Kidney (tissue), 13 donors: ENCODE measurements at regions not wholly inside any gene's neighbourhood (a gene's known extent, or its start where the extent isn't known, plus 50 kb on each side); places are given as distances from the start of the nearest gene placed in this dataset.

Source experiments
- DNase-seq, 5 donors: peaks; one replicate each; pipeline ENCODE4 v3.0.0-alpha.2; 2013 to 2020
- FAIRE-seq: peaks from 2 replicates; lab custom pipeline; 2012; peaks lifted over from hg19 to GRCh38; lab: Jason Lieb, UNC
- H3K27ac ChIP-seq, 2 donors: one replicate each; pipeline ENCODE4 v1.7.0; 2013; ENCODE audit warnings: low read depth in 2 of 2, low read length in 2 of 2, inconsistent platforms in 1 of 2
- H3K27me3 ChIP-seq: one replicate; pipeline ENCODE4 v1.7.1; 2013; ENCODE audit warnings: low read length, inconsistent platforms; ENCODE audit not compliant: control insufficient read depth, insufficient read depth
- H3K36me3 ChIP-seq, 3 donors: one replicate each; pipeline versions ENCODE4 v1.7.0 to v1.7.1; 2013; ENCODE audit warnings: low read length in 3 of 3, control low read depth in 1 of 3, inconsistent platforms in 1 of 3; ENCODE audit not compliant: insufficient read depth in 3 of 3, control insufficient read depth in 2 of 3
- H3K4me1 ChIP-seq, 3 donors: one replicate each; pipeline versions ENCODE4 v1.7.0 to v1.7.1; 2013; ENCODE audit warnings: low read length in 3 of 3, inconsistent platforms in 1 of 3, low read depth in 1 of 3; ENCODE audit not compliant: control insufficient read depth in 2 of 3, insufficient read depth in 2 of 3
- H3K4me3 ChIP-seq, 3 donors: one replicate each; pipeline versions ENCODE4 v1.7.0 to v1.8.1; 2013; ENCODE audit warnings: low read length in 3 of 3, control low read depth in 1 of 3, inconsistent platforms in 1 of 3
- H3K9ac ChIP-seq, 3 donors: one replicate each; pipeline versions ENCODE4 v1.7.0 to v1.7.1; 2013; ENCODE audit warnings: low read length in 3 of 3, control low read depth in 1 of 3, inconsistent platforms in 1 of 3
- H3K9me3 ChIP-seq, 3 donors: one replicate each; pipeline versions ENCODE4 v1.7.0 to v1.7.1; 2013; ENCODE audit warnings: low read length in 3 of 3, control low read depth in 1 of 3, inconsistent platforms in 1 of 3; ENCODE audit not compliant: control insufficient read depth in 2 of 3, insufficient read depth in 1 of 3
- CTCF ChIP-seq: IDR thresholded peaks from 3 replicates; pipeline ENCODE4 v1.5.1; 2012; ENCODE audit warnings: mild to moderate bottlenecking, moderate library complexity, borderline replicate concordance; ENCODE audit not compliant: insufficient read depth; ENCODE audit errors: extremely low read depth
- intact Hi-C: fragments of 100-400 bp; cut with DNase I; formaldehyde crosslinking; loops from one replicate; pipeline ENCODE4 v1.11.1; 2022
- donor health status: control.
- donor health status: control.
- donor health status: control.
- donor health status: control.
- donor health status: control.
- donor health status: DM: yes; HTN: yes; CAD: no.
- donor health status: Normal renal cell carcinoma (clear cell type).

GRCh38 chr4:71272976-71273375, 65.8 kb upstream of the SLC4A4 start:
- no peak overlapping the region for H3K27ac ChIP-seq
- no peaks in the 10 kb centered on the region for H3K36me3 ChIP-seq
- no peak for TF ChIP-seq CTCF
- no peak overlapping the region for H3K4me3 ChIP-seq
- FAIRE-seq = no peak
- H3K27me3 ChIP-seq = no peaks in the 10 kb centered on the region
- DNase-seq = no peak
- no peaks in the 10 kb centered on the region for H3K9me3 ChIP-seq
- H3K4me1 ChIP-seq = peaks cover 0 to 3% (median 0%) of the 10 kb centered on the region in 3 donors
- H3K9ac ChIP-seq = no peak overlapping the region
- intact Hi-C loops = no loop called here

GRCh38 chr4:71275004-71275403, 63.8 kb upstream of the SLC4A4 start:
- H3K27ac ChIP-seq = no peak overlapping the region
- H3K27me3 ChIP-seq = no peaks in the 10 kb centered on the region
- H3K9ac ChIP-seq = no peak overlapping the region
- DNase-seq = no peak
- no peaks in the 10 kb centered on the region for H3K36me3 ChIP-seq
- no peak for FAIRE-seq
- TF ChIP-seq CTCF = no peak
- H3K9me3 ChIP-seq = no peaks in the 10 kb centered on the region
- no peak overlapping the region for H3K4me3 ChIP-seq
- intact Hi-C loops = no loop called here
- peaks cover 0 to 3% (median 0%) of the 10 kb centered on the region in 3 donors for H3K4me1 ChIP-seq

GRCh38 chr4:71275570-71275969, 63.2 kb upstream of the SLC4A4 start:
- Histone ChIP-seq H3K36me3 (no peaks in the 10 kb centered on the region), H3K27ac (no peak overlapping the region), H3K9me3 (no peaks in the 10 kb centered on the region), H3K4me1 (peaks cover 0 to 3% (median 0%) of the 10 kb centered on the region in 3 donors), H3K4me3 (no peak overlapping the region), H3K9ac (no peak overlapping the region), H3K27me3 (no peaks in the 10 kb centered on the region)
- FAIRE-seq = no peak
- DNase-seq = no peak
- intact Hi-C loops = no loop called here
- no peak for TF ChIP-seq CTCF

- no peak overlapping the region for H3K27ac ChIP-seq
- TF ChIP-seq CTCF = no peak
- no peaks in the 10 kb centered on the region for H3K9me3 ChIP-seq
- FAIRE-seq = no peak
- intact Hi-C loops = no loop called here
- no peaks in the 10 kb centered on the region for H3K4me1 ChIP-seq
- no peaks in the 10 kb centered on the region for H3K36me3 ChIP-seq
- no peak for DNase-seq
- H3K27me3 ChIP-seq = no peaks in the 10 kb centered on the region
- H3K9ac ChIP-seq = no peak overlapping the region
- no peak overlapping the region for H3K4me3 ChIP-seq
Measured at GRCh38 chr4:71277353-71277752, 61.5 kb upstream of the SLC4A4 start.
